Hepatocyte (in vitro differentiated cells): ENCODE measurements at regions not wholly inside any gene's neighbourhood (a gene's known extent, or its start where the extent isn't known, plus 50 kb on each side); places are given as distances from the start of the nearest gene placed in this dataset.
A peak's percentile ranks its signal among the peaks of the same experiment; 100 is the strongest.

Source experiments
- DNase-seq: peaks from one replicate; pipeline ENCODE4 v3.0.0-alpha.2; 2016; ENCODE audit warnings: low spot score
- H2AFZ ChIP-seq: fragments of 200-600 bp; sonication (generic); 2 replicates; pipeline ENCODE4 v1.6.0; 2016; ENCODE audit warnings: antibody characterized with exemption, mild to moderate bottlenecking
- H3K27ac ChIP-seq: fragments of 200-600 bp; sonication (generic); 2 replicates; pipeline ENCODE4 v1.5.1; 2016; ENCODE audit warnings: mild to moderate bottlenecking
- H3K27me3 ChIP-seq: fragments of 200-600 bp; sonication (generic); 2 replicates; pipeline ENCODE4 v1.6.1; 2016
- H3K36me3 ChIP-seq: fragments of 200-600 bp; sonication (generic); replicated peaks from 2 replicates; pipeline ENCODE4 v1.5.1; 2016; ENCODE audit warnings: low read depth; ENCODE audit not compliant: insufficient read depth
- H3K4me1 ChIP-seq: fragments of 200-600 bp; sonication (generic); 2 replicates; pipeline ENCODE4 v1.5.1; 2016; ENCODE audit warnings: mild to moderate bottlenecking, moderate library complexity; ENCODE audit not compliant: insufficient read depth
- H3K4me2 ChIP-seq: fragments of 200-600 bp; sonication (generic); 2 replicates; pipeline ENCODE4 v1.6.0; 2016
- H3K4me3 ChIP-seq: fragments of 200-600 bp; sonication (generic); 2 replicates; pipeline ENCODE4 v1.5.1; 2016; ENCODE audit warnings: mild to moderate bottlenecking
- H3K79me2 ChIP-seq: fragments of 200-600 bp; sonication (generic); 2 replicates; pipeline ENCODE4 v1.6.0; 2017; ENCODE audit warnings: mild to moderate bottlenecking
- H3K9me2 ChIP-seq: fragments of 200-600 bp; sonication (generic); replicated peaks from 2 replicates; pipeline ENCODE4 v1.6.0; 2017; ENCODE audit warnings: mild to moderate bottlenecking; ENCODE audit not compliant: insufficient read depth
- H3K9me3 ChIP-seq: fragments of 200-600 bp; sonication (generic); 2 replicates; pipeline ENCODE4 v1.5.1; 2016; ENCODE audit warnings: low read depth, mild to moderate bottlenecking
- H4K20me1 ChIP-seq: fragments of 200-600 bp; sonication (generic); 2 replicates; pipeline ENCODE4 v1.6.0; 2016; ENCODE audit warnings: mild to moderate bottlenecking; ENCODE audit not compliant: insufficient read depth, poor library complexity, severe bottlenecking
- EZH2 ChIP-seq: fragments of 200-600 bp; sonication (generic); IDR thresholded peaks from 2 replicates; pipeline ENCODE4 v1.6.1; 2016; ENCODE audit warnings: antibody characterized with exemption, mild to moderate bottlenecking, borderline replicate concordance
- EZH2phosphoT487 ChIP-seq: fragments of 200-600 bp; sonication (generic); IDR thresholded peaks from one replicate; pipeline ENCODE4 v1.6.1; 2018; ENCODE audit warnings: antibody characterized with exemption, mild to moderate bottlenecking, low read depth, moderate library complexity; ENCODE audit not compliant: unreplicated experiment, severe bottlenecking
- WGBS: methylation state at CpG from one replicate; pipeline ENCODE4 v1.1.6; 2016; ENCODE audit warnings: low lambda C conversion rate; ENCODE audit errors: missing lambda C conversion rate; 5-methylcytosine and 5-hydroxymethylcytosine counted together
- TF ChIP-seq, protein P1 (sequence below): fragments of 200-600 bp; sonication (generic); IDR thresholded peaks from 2 replicates; pipeline ENCODE4 v1.5.1; 2016; ENCODE audit warnings: antibody characterized with exemption, mild to moderate bottlenecking; ENCODE audit not compliant: poor library complexity

DNA sequence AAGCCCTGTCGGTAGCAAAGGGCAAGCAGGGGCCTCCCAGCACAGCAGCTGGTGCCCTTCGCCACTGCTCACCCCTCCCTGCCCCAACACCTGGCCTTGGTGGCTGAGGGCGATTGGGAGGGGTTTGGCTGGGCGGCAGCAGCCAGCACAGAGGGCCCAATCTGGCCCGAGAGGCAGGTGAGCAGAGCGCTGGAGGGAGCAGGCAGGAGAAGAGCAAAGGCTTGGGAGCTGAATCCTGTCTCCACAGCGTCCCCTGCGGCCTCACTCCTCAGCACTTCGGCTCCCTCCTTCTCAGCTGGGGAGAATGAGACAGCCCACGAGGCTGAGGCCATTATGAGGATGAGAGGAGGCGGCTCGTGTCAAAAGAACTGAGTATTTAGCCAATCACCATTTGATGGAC lies 74.9 kb upstream of the TAF1B start:
- TF ChIP-seq EZH2 (no peak), EZH2phosphoT487 (no peak)
- TF ChIP-seq, protein P1, sequence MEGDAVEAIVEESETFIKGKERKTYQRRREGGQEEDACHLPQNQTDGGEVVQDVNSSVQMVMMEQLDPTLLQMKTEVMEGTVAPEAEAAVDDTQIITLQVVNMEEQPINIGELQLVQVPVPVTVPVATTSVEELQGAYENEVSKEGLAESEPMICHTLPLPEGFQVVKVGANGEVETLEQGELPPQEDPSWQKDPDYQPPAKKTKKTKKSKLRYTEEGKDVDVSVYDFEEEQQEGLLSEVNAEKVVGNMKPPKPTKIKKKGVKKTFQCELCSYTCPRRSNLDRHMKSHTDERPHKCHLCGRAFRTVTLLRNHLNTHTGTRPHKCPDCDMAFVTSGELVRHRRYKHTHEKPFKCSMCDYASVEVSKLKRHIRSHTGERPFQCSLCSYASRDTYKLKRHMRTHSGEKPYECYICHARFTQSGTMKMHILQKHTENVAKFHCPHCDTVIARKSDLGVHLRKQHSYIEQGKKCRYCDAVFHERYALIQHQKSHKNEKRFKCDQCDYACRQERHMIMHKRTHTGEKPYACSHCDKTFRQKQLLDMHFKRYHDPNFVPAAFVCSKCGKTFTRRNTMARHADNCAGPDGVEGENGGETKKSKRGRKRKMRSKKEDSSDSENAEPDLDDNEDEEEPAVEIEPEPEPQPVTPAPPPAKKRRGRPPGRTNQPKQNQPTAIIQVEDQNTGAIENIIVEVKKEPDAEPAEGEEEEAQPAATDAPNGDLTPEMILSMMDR = peak; percentile 31
- DNase-seq = peak; percentile 76
- H3K27me3 ChIP-seq = no peaks in the 10 kb centered on the region
- H3K4me3 ChIP-seq = no peak overlapping the region
- no peaks in the 10 kb centered on the region for H4K20me1 ChIP-seq
- H3K36me3 ChIP-seq = no peaks in the 10 kb centered on the region
- no peaks in the 10 kb centered on the region for H3K9me2 ChIP-seq
- no peaks in the 10 kb centered on the region for H3K79me2 ChIP-seq
- no peak overlapping the region for H3K27ac ChIP-seq
- peaks cover 28% of the 10 kb centered on the region for H3K4me1 ChIP-seq
- no peak overlapping the region for H2AFZ ChIP-seq
- no peak overlapping the region for H3K4me2 ChIP-seq
- H3K9me3 ChIP-seq = no peaks in the 10 kb centered on the region
- 45% methylated on average over 12 of the region's 12 CpGs for WGBS

DNA sequence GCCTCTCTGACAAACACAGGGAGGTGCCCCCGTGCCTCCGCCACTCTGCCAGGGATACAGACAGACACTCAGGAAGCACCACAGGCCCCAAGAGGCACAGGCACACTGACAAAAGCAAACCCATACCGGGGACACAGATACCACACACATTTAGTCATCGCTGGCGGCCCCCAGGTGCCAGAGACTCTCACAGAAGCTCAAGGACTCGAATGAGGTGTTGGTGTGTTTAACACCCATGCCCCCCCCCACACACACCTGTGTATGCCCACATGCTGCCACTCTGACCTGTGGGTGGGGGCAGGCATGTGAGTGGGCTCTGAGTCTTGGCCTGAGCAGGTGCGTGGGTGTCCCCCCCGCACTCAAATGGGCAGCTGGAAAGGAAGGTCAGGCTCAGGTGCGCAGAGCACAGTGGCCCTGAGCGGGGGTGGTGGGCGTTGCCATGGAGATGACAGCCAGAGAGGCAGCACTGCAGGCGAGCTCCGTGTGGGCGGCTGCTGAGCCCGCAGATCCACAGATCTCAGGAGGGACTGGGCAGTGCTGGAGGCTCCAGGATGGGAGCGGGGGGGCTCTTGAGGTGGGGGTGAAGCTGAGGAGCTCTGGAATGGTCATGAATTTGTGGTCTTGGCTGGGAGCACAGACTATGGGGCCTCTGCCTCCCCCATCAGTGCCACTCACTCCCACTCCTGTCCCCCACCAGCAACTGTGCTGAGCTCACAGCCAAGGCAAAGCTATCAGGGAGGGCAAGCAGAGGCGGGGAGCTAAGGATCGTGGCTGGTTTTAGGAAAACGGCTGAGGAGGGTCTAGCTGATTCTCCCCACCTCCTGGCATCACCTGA lies 73.9 kb upstream of the TAF1B start:
- no peaks in the 10 kb centered on the region for H3K27me3 ChIP-seq
- no peaks in the 10 kb centered on the region for H3K9me3 ChIP-seq
- 72% methylated on average over 15 of the region's 19 CpGs for WGBS
- TF ChIP-seq EZH2phosphoT487 = no peak
- no peak for TF ChIP-seq EZH2
- TF ChIP-seq, protein P1 = no peak
- peak; percentile 71 for DNase-seq
- H3K4me1 ChIP-seq = peaks cover 21% of the 10 kb centered on the region
- H3K36me3 ChIP-seq = no peaks in the 10 kb centered on the region
- H3K4me2 ChIP-seq = no peak overlapping the region
- H3K79me2 ChIP-seq = no peaks in the 10 kb centered on the region
- H4K20me1 ChIP-seq = no peaks in the 10 kb centered on the region
- no peak overlapping the region for H3K4me3 ChIP-seq
- no peak overlapping the region for H3K27ac ChIP-seq
- H3K9me2 ChIP-seq = no peaks in the 10 kb centered on the region
- H2AFZ ChIP-seq = no peak overlapping the region

DNA sequence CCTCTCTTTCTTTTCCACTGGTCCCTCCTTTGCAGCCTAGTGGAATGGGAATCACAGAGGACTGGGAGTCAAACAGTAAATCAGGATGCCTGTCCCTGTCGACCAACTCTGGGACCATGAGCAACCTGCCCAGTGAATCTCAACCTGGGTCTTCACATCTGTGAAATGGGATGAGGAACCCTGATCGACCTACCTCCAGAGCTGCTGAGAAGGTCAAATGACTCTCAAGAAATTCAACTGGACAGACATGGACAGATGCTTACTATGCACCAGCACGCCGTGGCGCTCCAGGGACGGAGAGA lies 73.3 kb upstream of the TAF1B start:
- DNase-seq = no peak
- Histone ChIP-seq H3K79me2 (no peaks in the 10 kb centered on the region), H3K4me2 (no peak overlapping the region), H2AFZ (no peak overlapping the region), H3K36me3 (no peaks in the 10 kb centered on the region), H3K27me3 (no peaks in the 10 kb centered on the region), H3K27ac (no peak overlapping the region), H3K4me3 (no peak overlapping the region), H3K9me3 (no peaks in the 10 kb centered on the region), H3K4me1 (peaks cover 18% of the 10 kb centered on the region), H3K9me2 (no peaks in the 10 kb centered on the region), H4K20me1 (no peaks in the 10 kb centered on the region)
- WGBS = 84% methylated on average over 6 of the region's 6 CpGs
- TF ChIP-seq, protein P1 = no peak
- TF ChIP-seq EZH2phosphoT487 = no peak
- no peak for TF ChIP-seq EZH2
